Stimulated activated CD4-positive, alpha-beta T cell treated with anti-CD3 and anti-CD28 coated beads, Interleukin-1b, Interleukin-23, amount 100 ng/mL, for 48 hours (primary cell): ENCODE measurements at regions not wholly inside any gene's neighbourhood (a gene's known extent, or its start where the extent isn't known, plus 50 kb on each side); places are given as distances from the start of the nearest gene placed in this dataset.
A peak's percentile ranks its signal among the peaks of the same experiment; 100 is the strongest.
"Not testable (repeated sequence)": the region's sequence is repeated elsewhere in the genome, so short reads cannot be mapped to it uniquely, and the experiment has no call there.

Source experiments
- DNase-seq: peaks from one replicate; pipeline ENCODE4 v3.0.0-alpha.2; 2020

- no peak for DNase-seq
Measured at GRCh38 chr7:101712652-101713051, 83.6 kb upstream of the MYL10 start.

GRCh38 chr7:101714097-101714496 is 85.0 kb upstream of the MYL10 start:
- no peak for DNase-seq

- no peak for DNase-seq
Measured at GRCh38 chr7:101717628-101718357, 88.7 kb upstream of the MYL10 start.

- no peak for DNase-seq
Measured at GRCh38 chr7:101718363-101719122, 89.4 kb upstream of the MYL10 start.

- no peak for DNase-seq
Measured at GRCh38 chr7:101719123-101719470, 90.0 kb upstream of the MYL10 start.

- DNase-seq, result no peak
Measured at GRCh38 chr7:101720324-101720723, 91.2 kb upstream of the MYL10 start.

- DNase-seq, result no peak
Measured at GRCh38 chr7:101722247-101722646, 93.2 kb upstream of the MYL10 start.

- DNase-seq, result no peak
Measured at GRCh38 chr7:101723835-101724234, 93.6 kb upstream of the CUX1 start.

GRCh38 chr7:101724957-101725356 is 92.5 kb upstream of the CUX1 start:
- no peak for DNase-seq

GRCh38 chr7:101725921-101726320 is 91.5 kb upstream of the CUX1 start:
- no peak for DNase-seq

- DNase-seq, result no peak
Measured at GRCh38 chr7:101727184-101727583, 90.2 kb upstream of the CUX1 start.

GRCh38 chr7:101728128-101728527 is 89.3 kb upstream of the CUX1 start:
- no peak for DNase-seq

GRCh38 chr7:101728873-101729240 is 88.6 kb upstream of the CUX1 start:
- DNase-seq, result not testable (repeated sequence)

- DNase-seq, result no peak
Measured at GRCh38 chr7:101729241-101729883, 88.1 kb upstream of the CUX1 start.

GRCh38 chr7:101731502-101732084 is 85.8 kb upstream of the CUX1 start:
- DNase-seq, result no peak

- no peak for DNase-seq
Measured at GRCh38 chr7:101733713-101734475, 83.5 kb upstream of the CUX1 start.

GRCh38 chr7:101736084-101736483 is 81.3 kb upstream of the CUX1 start:
- DNase-seq, result no peak

GRCh38 chr7:101739775-101740398 is 77.5 kb upstream of the CUX1 start:
- no peak for DNase-seq

GRCh38 chr7:101740981-101741725 is 76.3 kb upstream of the CUX1 start:
- no peak for DNase-seq

- peak; percentile 51 for DNase-seq
Measured at GRCh38 chr7:101743241-101743994, 74.0 kb upstream of the CUX1 start.

GRCh38 chr7:101743995-101744360 is 73.4 kb upstream of the CUX1 start:
- DNase-seq, result no peak
